ENCODE measurements at regions not wholly inside any gene's neighbourhood (a gene's known extent, or its start where the extent isn't known, plus 50 kb on each side); places are given as distances from the start of the nearest gene placed in this dataset.

GRCh38 chr1:222299524-222299923, 248.4 kb downstream of the HHIPL2 start:
- no TSS peak for BruUV-seq (replicated peaks)
- H3K4me3 Mint-ChIP-seq (ENCODE audit: low read depth, unreplicated experiment) = no peak overlapping the region
- H3K9me3 Mint-ChIP-seq (ENCODE audit: low read depth, unreplicated experiment) = peaks cover 4% of the 10 kb centered on the region
- H3K27ac Mint-ChIP-seq (ENCODE audit: unreplicated experiment) = no peak overlapping the region
- no peak for DNase-seq
- CTCF ChIA-PET = no interaction called here
- TF ChIP-seq, protein P1, sequence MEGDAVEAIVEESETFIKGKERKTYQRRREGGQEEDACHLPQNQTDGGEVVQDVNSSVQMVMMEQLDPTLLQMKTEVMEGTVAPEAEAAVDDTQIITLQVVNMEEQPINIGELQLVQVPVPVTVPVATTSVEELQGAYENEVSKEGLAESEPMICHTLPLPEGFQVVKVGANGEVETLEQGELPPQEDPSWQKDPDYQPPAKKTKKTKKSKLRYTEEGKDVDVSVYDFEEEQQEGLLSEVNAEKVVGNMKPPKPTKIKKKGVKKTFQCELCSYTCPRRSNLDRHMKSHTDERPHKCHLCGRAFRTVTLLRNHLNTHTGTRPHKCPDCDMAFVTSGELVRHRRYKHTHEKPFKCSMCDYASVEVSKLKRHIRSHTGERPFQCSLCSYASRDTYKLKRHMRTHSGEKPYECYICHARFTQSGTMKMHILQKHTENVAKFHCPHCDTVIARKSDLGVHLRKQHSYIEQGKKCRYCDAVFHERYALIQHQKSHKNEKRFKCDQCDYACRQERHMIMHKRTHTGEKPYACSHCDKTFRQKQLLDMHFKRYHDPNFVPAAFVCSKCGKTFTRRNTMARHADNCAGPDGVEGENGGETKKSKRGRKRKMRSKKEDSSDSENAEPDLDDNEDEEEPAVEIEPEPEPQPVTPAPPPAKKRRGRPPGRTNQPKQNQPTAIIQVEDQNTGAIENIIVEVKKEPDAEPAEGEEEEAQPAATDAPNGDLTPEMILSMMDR (IDR thresholded peaks at IDR 0.05; ENCODE audit: unreplicated experiment) = no peak
- no peaks in the 10 kb centered on the region for H3K4me1 Mint-ChIP-seq (ENCODE audit: low read depth, unreplicated experiment)
- peaks cover 26% of the 10 kb centered on the region for H3K27me3 Mint-ChIP-seq (ENCODE audit: unreplicated experiment)
- intact Hi-C loops (cut with micrococcal nuclease; ENCODE audit: unreplicated experiment) = no loop called here
- no peaks in the 10 kb centered on the region for H3K36me3 Mint-ChIP-seq (ENCODE audit: insufficient read depth, unreplicated experiment)

- no peak for DNase-seq
- peaks cover 4% of the 10 kb centered on the region for H3K9me3 Mint-ChIP-seq (ENCODE audit: low read depth, unreplicated experiment)
- intact Hi-C loops (cut with micrococcal nuclease; ENCODE audit: unreplicated experiment) = no loop called here
- peaks cover 28% of the 10 kb centered on the region for H3K4me1 Mint-ChIP-seq (ENCODE audit: low read depth, unreplicated experiment)
- H3K27ac Mint-ChIP-seq (ENCODE audit: unreplicated experiment) = no peak overlapping the region
- no peak overlapping the region for H3K4me3 Mint-ChIP-seq (ENCODE audit: low read depth, unreplicated experiment)
- H3K27me3 Mint-ChIP-seq (ENCODE audit: unreplicated experiment) = no peaks in the 10 kb centered on the region
- no peaks in the 10 kb centered on the region for H3K36me3 Mint-ChIP-seq (ENCODE audit: insufficient read depth, unreplicated experiment)
- TF ChIP-seq, protein P1 (IDR thresholded peaks at IDR 0.05; ENCODE audit: unreplicated experiment) = no peak
- CTCF ChIA-PET = no interaction called here
- BruUV-seq (replicated peaks) = no TSS peak
Measured at GRCh38 chr1:222290866-222291265, 257.0 kb downstream of the HHIPL2 start.

GRCh38 chr1:222288053-222288452, 259.9 kb downstream of the HHIPL2 start:
- CTCF ChIA-PET = interaction anchor here (1.1 kb wide), 1 partner anchor 166 kb away, joined by 3 read pairs; no protein-coding TSS in a partner anchor
- intact Hi-C loops (cut with micrococcal nuclease; ENCODE audit: unreplicated experiment) = no loop called here
- Mint-ChIP-seq H3K9me3 (ENCODE audit: low read depth, unreplicated experiment) (no peaks in the 10 kb centered on the region), H3K27ac (ENCODE audit: unreplicated experiment) (no peak overlapping the region), H3K4me1 (ENCODE audit: low read depth, unreplicated experiment) (peaks cover 29% of the 10 kb centered on the region), H3K4me3 (ENCODE audit: low read depth, unreplicated experiment) (no peak overlapping the region), H3K36me3 (ENCODE audit: insufficient read depth, unreplicated experiment) (no peaks in the 10 kb centered on the region), H3K27me3 (ENCODE audit: unreplicated experiment) (no peaks in the 10 kb centered on the region)
- BruUV-seq (replicated peaks) = no TSS peak
- peak; percentile 75 for DNase-seq
- TF ChIP-seq, protein P1 (IDR thresholded peaks at IDR 0.05; ENCODE audit: unreplicated experiment) = no peak

DNA sequence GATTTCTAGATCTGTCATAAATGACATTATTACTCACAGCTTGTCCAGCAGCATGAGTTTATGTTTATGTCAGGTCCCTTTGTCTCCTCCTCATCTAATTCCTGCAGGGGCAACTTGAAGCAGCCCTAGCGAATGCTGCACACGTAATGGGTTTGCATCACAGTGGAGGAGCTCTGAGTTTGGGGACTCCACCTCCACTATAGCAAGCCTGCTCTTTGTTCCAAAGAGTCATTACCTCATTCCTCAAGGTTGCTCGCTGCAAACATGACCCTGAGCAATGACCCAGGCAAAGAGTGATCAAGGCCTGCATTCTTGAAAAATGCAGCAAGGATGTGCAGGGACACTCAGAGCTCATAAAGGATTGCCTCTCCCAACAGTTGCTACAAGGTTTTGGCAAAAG, 261.9 kb downstream of the HHIPL2 start:
- Mint-ChIP-seq H3K36me3 (ENCODE audit: insufficient read depth, unreplicated experiment) (no peaks in the 10 kb centered on the region), H3K27me3 (ENCODE audit: unreplicated experiment) (no peaks in the 10 kb centered on the region), H3K9me3 (ENCODE audit: low read depth, unreplicated experiment) (no peaks in the 10 kb centered on the region), H3K4me3 (ENCODE audit: low read depth, unreplicated experiment) (no peak overlapping the region), H3K27ac (ENCODE audit: unreplicated experiment) (no peak overlapping the region), H3K4me1 (ENCODE audit: low read depth, unreplicated experiment) (peaks cover 29% of the 10 kb centered on the region)
- BruUV-seq (replicated peaks) = no TSS peak
- CTCF ChIA-PET = interaction anchor here (0.6 kb wide), 1 partner anchor 436 kb away, joined by 3 read pairs; no protein-coding TSS in a partner anchor
- TF ChIP-seq, protein P1 (IDR thresholded peaks at IDR 0.05; ENCODE audit: unreplicated experiment) = no peak
- intact Hi-C loops (cut with micrococcal nuclease; ENCODE audit: unreplicated experiment) = no loop called here
- no peak for DNase-seq

All from Calu3 (cell line).